ENCODE measurements at regions not wholly inside any gene's neighbourhood (a gene's known extent, or its start where the extent isn't known, plus 50 kb on each side); places are given as distances from the start of the nearest gene placed in this dataset.

- no peak for TF ChIP-seq POLR2A (IDR thresholded peaks at IDR 0.05)
- no peak for TF ChIP-seq CTCF (IDR thresholded peaks at IDR 0.05)
Measured at GRCh38 chr7:15795393-15795792, 108.9 kb upstream of the MEOX2 start.
